GM21367 (cell line): ENCODE measurements at regions not wholly inside any gene's neighbourhood (a gene's known extent, or its start where the extent isn't known, plus 50 kb on each side); places are given as distances from the start of the nearest gene placed in this dataset.
"Not testable (repeated sequence)": the region's sequence is repeated elsewhere in the genome, so short reads cannot be mapped to it uniquely, and the experiment has no call there.

Experiments used
- ATAC-seq: cut with Tn5 transposase; IDR thresholded peaks from one replicate; pipeline ENCODE4 v1.9.1; 2021; ENCODE audit not compliant: unreplicated experiment

DNA sequence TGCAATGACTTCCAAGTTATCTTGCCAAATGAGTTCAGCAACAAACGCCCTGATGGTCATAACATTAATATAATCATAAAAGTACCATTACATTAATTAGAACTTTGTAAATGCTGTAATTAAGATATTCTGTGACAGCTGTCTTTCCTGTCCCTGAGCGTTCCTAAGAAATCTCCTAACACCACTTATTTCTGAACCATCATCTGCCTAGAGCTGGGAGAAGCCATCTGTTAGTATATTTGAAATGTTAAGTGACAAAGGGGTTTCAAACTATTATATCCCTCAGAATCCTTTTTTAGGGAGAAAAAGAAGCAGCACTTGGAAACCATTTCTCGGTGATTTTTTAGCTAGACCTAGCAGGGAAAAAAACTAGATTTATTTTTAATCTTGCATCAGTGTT is 657.5 kb downstream of the FAM181B start:
- ATAC-seq, result no peak

DNA sequence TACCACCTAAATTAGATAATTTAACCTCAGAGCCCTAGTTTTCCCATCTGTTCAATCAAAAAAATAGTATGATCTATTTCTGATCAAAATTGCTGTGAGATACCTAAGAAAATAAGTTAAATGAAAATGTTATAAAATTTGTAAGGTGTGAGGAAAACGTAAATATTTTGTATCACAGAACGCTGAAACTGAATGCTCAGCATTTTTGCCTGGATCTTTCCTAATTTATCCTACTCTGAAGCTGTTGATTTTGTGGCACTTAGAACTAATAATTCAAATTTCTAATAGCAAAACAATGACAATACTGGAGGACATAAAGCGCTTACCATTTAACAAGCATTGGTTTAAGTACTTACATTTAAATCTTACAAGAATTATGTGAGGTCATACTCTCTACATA is 674.2 kb downstream of the FAM181B start:
- ATAC-seq, result no peak

DNA sequence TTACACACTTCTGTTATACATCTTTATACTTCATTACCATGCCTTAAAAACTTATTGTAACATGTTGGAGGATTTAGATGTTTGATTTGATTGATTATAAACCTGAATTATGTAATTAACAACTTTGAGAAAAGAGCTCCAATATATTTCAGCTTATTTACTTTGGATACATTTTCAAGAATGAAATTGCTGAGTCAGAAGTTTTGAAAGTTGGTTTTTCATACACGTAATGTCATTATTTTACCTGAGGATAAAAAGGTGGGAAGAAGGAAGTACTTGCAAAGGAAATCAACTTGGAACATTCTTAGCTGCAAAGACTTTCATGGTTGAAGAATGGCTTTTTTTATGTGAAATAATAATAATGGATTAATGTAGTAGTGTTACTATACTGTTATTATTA is 677.2 kb downstream of the FAM181B start:
- no peak for ATAC-seq

DNA sequence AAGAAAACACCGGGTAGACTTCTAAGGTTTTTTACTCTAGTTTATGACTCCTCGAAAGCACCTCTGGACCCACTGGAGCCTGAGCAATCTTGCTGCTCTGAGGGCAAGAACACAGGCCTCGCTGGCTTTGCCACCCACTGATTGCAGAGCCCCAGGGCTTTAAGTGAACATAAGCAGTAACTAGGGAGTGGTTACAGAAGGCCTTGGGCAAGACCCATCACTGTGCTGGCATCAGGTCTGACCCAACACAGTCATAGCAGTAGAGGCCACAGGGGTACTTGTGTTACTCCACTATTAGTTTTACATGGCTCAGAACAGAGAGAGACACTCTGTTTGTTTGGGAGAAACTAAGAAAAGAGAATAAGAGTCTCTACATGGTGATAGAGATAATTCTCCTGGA is 684.5 kb downstream of the FAM181B start:
- no peak for ATAC-seq

DNA sequence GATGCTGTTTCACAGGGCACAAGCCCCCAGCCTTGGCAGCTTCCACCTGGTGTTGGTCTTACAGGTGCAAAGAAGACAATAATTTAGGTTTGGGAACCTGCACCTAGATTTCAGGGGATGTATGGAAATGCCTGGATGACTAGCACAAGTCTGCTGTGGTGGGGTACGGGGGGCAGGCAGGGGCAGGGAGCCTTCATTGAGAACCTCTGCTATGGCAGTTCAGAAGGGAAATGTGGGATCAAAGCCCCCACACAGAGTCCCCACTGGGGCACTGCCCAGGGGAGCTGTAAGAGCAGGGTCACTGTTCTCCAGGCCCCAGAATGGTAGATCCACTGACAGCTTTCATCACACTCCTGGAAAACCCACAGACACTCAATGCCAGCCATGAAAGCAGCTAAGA is 686.5 kb downstream of the FAM181B start:
- no peak for ATAC-seq

DNA sequence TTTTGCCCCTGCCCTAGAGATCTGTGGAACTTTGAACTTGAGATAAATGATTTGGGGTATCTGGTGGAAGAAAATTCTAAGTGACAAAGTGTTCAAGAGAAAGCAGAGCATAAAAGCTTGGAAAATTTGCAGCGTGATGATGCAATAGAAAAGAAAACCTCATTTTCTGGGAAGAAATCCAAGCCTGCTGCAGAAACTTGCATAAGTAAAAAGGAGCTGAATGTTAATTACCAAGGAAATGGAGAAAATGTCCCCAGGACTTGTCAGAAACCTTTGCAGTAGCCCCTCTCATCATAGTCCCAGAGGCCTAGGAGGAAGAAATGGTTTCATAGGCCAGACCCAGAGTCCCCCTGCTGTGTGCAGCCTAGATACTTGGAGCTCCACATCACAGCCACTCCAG is 686.9 kb downstream of the FAM181B start:
- no peak for ATAC-seq

DNA sequence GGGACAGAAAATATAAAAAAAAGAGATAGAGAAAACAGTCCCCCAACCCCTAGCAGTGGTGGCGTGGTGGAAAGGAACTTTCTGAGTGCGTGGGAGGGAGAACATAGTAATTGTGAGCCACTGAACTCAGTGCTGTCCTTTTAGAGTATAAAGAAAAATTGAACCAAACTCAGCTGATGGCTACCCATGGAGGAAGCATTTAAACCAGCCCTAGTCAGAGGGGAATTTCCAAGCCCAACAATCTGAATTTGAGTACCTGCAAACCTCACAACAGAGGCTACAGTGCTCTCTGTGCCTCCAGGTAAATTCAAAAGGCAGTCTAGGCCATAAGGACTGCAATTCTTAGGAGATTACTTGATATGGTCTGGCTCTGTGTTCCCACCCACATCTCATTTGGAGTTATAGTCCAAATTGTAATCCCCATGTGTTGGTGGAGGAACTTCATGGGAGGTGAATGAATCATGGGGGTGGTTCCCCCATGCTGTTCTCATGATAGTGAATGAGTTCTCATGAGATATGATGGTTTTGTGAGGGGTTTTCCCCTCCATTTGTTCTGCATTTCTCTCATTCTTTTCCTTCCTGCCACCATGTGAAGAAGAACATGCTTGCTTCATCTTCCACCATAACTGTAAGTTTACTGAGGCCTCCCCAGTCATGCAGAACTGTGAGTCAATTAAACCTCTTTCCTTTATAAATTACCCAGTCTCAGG is 687.8 kb downstream of the FAM181B start:
- no peak for ATAC-seq

DNA sequence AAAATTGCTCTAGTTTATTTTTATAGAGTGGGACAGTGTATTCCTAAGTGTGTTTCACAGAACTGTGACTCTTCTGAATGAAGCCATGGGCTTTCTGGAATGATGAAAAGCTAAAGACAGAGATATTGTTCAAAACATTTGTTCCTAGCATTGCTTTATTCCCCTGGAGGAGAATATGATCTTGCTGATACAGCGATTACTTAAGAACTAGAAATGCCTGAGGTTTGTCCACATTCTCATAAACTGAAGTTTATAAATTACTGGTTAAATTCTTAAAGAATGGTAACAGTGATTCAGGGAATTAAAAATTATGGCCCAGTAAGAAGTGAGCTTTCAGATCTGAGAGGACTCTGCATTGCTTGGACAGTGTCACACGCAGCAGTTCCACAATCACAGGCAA is 690.3 kb downstream of the FAM181B start:
- ATAC-seq, result no peak

DNA sequence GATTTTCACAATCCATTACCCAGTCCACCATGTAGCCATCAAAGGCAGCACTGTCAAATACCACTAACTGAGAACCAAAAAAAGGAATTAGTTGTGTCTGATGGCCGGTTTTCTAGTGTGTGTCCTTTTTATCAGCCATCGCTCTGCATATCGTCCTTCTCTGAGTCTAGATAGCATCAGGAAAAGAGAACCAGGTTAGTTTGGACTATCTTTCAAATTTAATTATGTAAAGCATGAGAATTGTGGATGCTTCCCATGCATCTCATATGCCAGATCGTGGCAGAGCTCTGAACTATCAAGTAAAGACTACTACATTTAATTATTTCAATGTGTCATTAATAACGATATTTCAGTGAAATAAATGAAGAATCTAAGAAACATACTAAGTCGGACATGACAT is 691.9 kb downstream of the FAM181B start:
- no peak for ATAC-seq

DNA sequence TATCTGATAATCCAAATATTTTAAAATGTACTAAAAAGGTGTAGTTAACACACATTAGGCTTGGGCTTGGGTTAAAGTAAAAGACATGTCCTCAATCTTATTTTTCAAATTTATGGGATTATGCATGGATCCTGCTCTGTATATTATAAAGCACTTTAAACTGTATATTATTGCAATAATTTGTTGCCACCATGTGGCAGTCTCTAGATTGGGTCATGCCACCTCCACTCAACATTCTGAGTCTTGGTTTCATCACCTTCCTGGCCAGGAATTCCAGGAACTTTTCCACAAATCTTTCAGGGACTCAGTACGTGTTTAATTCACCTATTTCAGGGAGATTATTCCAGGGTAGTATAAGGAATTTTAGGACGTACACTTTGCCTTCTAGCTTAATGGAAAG is 695.5 kb downstream of the FAM181B start:
- ATAC-seq, result no peak

DNA sequence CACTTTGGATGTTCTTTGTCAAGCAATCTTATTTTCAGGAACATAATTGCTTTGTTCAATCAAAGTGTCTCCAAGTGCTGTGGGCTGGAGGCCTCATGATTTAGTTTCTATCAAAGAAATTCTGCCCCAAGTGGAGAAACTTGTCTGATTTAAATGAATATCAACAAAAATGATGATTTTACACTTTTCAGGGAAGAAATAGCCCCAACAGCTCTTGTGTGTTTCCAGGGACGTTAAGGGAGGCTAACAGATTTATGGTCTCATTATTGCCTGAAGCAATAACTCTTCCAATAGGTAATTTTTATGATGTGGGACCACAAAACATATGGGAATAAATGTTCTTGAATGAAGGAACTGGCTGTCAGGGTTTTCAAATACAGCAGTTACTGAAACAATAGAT is 699.1 kb downstream of the FAM181B start:
- ATAC-seq, result no peak

DNA sequence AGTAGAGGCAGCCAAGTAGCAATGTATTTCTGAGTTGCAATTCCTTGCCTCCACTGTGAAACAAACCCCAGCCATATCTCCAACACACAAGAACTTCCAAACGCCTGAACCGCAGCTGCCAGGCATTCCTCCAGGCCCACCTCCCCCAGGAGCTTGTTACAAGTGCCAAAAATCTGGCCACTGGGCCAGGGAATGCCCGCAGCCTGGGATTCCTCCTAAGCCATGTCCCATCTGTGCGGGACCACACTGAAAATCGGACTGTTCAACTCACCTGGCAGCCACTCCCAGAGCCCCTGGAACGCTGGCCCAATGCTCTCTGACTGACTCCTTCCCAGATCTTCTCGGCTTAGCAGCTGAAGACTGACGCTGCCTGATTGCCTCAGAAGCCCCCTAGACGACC is 706.3 kb downstream of the FAM181B start:
- ATAC-seq, result not testable (repeated sequence)

DNA sequence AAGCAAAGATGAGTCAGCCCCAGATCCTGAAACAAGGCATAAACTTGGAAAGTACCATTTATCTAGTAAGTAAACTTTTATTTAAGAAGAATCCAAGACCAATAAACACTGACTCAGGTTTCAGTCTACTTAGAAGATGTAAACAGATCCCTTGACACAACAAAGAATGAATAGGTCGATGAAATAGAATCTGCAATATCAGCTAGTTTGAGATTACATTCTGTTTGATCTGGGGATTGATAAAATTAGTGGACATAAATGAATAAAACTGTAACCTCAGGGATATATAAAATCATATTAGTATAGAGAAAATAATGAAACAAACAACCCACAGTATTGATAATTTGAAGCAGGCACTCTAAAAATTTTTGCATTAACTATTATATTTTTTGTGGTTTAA is 708.9 kb downstream of the FAM181B start:
- no peak for ATAC-seq

DNA sequence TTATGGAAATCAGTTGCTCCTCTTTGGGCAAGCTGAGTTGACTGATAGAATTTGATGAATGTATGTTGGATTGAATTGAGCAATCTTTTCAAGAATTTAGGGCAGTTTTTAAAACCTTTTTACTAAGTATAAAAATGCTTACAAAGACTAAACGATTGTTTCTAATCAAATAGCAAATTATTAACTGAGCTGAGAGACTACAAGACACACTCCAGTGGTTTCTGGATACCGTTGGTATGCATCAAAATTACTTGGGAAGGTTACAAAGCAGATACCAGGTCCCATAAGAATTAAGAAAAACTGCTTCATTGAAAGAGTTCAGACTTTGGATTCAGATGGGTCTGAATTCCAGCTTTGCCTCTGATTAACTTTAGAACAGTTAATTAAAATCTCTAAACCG is 721.4 kb downstream of the FAM181B start:
- no peak for ATAC-seq

DNA sequence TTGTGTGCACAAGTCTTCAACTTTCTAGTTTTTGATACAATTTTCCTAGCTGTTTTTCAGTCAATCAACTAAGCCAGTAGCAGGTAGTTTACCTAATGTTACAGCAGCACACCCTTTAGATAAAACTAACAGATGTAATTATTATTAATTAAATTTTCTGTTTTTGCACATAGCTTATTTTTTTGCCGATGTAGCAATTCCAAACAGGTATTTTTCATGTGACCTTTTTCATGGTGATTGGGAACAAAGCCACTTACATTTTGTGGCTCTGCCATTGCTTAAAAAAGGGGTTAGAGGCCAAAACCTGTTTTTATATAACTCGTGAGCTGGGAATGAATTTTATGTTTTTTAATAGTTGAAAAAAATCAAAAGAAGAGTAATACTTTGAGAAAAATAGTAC is 724.5 kb downstream of the FAM181B start:
- ATAC-seq, result no peak

DNA sequence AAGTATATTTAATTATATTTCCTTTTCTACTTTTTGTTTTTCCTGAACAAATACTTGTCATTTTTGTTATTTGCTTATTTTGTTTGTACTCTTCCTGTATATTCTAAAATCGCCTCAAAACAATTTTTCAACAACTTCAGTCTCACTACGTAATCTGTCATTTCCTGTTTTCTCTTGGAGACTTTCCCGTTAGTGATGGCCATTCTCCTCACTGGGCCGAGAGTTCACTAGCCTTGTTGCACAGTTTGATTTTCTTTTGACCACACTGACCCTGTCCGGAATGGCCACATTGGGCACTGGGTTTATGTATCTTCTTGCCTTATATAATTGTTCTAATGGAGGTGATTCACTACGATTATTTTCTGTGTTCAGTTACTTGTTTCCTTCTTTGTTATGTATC is 726.1 kb downstream of the FAM181B start:
- ATAC-seq, result no peak

DNA sequence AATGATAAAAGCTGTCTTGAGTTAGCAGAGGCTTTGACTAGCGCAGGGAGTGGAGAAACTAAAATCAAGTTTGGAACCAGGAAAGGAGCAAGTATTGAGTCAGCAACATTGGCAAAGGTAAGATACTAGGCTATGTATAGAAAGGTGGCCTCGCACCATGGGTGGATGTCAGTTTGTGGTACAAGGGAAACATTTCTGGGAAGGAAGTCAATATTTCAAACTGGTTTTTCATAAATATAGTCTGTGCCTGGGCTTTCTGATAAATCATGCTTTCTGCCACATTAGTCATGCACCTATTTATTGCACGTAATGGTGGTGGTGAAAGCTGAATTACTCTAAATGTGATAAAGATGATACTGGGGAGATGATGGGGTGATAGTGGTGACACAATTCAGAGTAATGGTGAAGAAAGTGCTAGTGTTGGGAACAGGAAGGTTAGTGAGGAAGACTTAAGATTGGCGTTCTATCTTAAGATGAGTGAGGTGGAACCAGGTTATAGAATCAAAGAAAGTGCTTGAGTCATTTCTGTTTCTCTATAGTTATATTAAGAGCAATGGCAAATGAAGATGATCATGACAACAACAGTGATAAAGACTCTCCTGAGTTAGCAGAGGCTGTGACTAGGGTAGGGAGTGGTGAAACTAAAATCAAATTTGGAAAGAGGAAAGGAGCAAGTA is 729.0 kb downstream of the FAM181B start:
- no peak for ATAC-seq

DNA sequence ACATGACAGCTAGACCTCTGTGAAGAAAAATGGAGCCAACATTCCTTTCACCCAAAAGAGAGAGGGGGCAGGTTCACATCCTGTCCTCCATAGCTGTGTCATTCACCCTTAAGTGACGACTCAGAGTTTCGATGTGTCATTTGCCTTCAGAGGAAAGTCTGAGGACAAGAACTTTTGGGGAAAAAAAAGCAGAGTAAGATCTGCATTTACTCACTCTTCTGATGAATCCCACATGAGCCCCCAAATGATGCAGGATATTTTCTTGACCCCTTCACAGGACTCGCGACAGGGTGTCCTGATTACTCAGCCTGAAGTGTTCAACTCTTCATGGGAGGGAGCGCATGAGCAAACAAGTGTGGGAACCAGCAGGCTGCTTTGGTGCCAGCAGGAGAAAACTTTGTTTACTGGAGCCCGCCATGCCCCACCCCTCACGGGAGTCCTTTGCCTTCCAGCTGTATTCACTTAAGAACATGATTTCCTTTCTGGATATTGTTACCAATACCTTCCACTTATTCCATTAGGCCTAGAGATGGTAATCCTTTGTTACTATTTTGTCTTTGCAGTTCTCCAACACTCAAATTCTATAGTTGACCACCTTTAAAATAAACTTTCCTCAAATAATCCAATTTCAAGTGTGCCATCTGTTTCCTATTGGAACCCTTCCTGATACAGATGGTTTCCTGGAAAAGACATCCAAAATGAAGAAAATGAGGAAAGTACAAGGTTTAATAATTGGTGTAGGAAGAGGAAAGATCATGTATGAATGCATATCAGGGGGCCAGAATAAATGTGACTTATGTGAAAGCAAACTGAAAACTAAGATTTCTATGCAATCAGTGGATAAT is 729.8 kb downstream of the FAM181B start:
- ATAC-seq, result no peak

DNA sequence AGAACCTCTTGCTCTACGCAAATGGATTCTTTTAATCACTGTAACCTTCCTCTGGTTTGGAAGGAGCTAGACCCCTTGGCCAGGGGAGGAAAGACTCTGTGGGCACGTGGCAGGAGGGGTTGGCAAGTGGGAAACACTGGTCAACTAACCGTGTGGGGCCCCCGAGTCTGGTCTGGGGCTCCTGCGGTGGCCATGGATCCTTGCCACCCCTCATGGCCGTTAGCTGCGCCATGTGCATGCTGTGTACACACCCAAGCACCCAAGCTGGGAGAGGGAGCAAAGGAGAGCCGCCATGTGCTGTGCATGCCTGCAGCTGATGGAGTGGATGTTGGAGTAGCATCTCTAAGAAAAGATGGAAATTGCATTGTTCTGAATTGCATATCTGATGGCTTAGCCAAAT is 730.6 kb downstream of the FAM181B start:
- ATAC-seq, result no peak

DNA sequence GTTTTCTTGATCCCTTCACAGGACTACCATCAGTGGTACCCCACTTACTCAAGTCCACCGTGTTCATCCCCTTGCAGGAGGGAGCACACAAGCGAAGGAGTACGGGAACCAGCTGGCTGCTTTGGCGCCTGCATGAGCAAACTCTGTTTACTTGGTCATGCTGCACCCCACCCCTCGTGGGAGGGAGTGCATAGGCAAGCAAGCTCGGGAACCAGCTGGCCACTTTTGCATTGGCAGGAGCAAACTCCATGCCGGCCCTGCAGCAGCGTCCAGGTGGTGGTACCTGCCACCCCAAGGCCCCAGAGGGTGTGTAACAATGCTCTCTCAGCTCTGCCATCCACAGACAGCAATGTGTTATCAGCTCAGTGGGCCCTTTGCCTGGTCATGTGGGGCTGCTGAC is 737.8 kb downstream of the FAM181B start:
- no peak for ATAC-seq

DNA sequence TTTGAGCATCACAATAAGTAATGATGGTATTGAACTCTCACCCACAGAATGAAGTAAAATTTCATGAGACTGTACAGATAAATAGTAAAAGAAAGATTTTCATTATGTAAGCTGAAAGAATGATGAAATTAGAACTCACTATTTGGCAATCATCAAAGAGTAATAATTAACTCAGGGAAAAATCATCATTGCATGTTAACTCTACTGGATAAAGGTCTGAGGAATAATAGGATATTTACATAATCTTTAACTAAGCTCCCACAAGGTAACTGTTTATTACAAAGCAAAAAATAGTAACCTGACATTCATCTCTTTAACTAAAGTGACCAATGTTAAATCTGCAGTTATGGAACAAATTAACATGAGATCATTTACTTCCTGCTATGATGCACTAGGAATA is 739.9 kb downstream of the FAM181B start:
- ATAC-seq, result no peak
